ENCODE measurements at regions not wholly inside any gene's neighbourhood (a gene's known extent, or its start where the extent isn't known, plus 50 kb on each side); places are given as distances from the start of the nearest gene placed in this dataset.

DNA sequence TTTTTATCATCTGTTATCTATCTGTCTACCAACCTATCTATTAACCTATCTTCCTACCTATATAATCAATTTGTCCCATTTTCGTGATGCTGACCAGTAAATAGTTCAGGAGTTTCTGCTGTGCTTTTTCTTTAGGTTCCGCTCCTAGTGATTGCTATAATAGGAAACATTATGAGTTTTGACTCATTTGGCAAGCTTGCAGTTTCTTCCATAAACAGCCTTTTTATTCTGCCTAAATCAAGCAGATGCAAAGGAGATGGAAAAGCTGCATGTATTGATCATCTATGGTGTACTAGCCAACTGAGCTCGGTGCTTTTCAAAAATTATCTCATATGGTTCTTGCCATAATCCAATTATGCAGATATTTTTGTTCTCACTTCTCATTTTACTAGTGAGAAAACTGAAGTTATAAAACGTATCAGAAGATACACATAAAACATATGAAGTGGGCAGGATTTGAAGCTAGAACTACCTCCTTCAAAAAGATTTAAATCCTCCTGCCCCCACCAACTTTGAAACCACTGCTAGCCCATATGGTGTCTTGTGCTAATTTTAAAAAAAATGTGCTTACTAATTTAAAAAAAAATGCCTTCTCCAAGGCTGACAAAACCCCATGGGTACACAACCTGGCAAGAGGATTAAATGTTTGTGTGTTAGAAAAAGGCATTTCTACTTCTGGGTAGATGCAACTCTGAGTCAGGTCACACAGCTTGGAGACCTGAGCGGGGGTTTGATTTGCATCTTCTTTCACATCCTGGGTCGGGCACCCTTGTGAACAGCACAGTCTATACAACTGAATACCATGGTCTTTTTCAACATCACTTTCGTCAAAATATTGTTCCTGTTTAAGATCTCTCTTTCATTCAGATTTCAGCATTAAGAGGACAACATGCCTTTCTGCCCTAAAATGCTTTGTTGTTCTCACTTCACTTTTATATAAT, 267.0 kb downstream of the CHL1 start:
- no peaks in the 10 kb centered on the region for H3K36me3 ChIP-seq (ENCODE audit: insufficient read depth, low read length, poor library complexity, severe bottlenecking)
- no TSS peak for BruUV-seq (replicated peaks)

GRCh38 chr3:464255-464654, 267.7 kb downstream of the CHL1 start:
- BruUV-seq (replicated peaks): no TSS peak
- H3K4me1 ChIP-seq (ENCODE audit: insufficient read depth, low read length, poor library complexity, severe bottlenecking): peaks cover 27% of the 10 kb centered on the region
- H3K36me3 ChIP-seq (ENCODE audit: insufficient read depth, low read length, poor library complexity, severe bottlenecking): no peaks in the 10 kb centered on the region
- H3K27me3 ChIP-seq (replicated peaks; ENCODE audit: insufficient read depth, low read depth, low read length, poor library complexity): no peaks in the 10 kb centered on the region
- POLR2A ChIA-PET (ENCODE audit: low non-redundant PET): no interaction called here
- no peak overlapping the region for H3K27ac ChIP-seq (ENCODE audit: low read depth, low read length, poor library complexity, severe bottlenecking)
- DNase-seq (ENCODE audit: low spot score): no peak
- intact Hi-C loops (cut with micrococcal nuclease; ENCODE audit: unreplicated experiment): no loop called here
- CTCF ChIA-PET: no interaction called here
- no peak overlapping the region for H3K4me3 ChIP-seq (ENCODE audit: low read depth, low read length, poor library complexity, severe bottlenecking)
- no peaks in the 10 kb centered on the region for H3K9me3 ChIP-seq (ENCODE audit: low read depth, low read length, poor library complexity, severe bottlenecking)
- TF ChIP-seq, protein P1, sequence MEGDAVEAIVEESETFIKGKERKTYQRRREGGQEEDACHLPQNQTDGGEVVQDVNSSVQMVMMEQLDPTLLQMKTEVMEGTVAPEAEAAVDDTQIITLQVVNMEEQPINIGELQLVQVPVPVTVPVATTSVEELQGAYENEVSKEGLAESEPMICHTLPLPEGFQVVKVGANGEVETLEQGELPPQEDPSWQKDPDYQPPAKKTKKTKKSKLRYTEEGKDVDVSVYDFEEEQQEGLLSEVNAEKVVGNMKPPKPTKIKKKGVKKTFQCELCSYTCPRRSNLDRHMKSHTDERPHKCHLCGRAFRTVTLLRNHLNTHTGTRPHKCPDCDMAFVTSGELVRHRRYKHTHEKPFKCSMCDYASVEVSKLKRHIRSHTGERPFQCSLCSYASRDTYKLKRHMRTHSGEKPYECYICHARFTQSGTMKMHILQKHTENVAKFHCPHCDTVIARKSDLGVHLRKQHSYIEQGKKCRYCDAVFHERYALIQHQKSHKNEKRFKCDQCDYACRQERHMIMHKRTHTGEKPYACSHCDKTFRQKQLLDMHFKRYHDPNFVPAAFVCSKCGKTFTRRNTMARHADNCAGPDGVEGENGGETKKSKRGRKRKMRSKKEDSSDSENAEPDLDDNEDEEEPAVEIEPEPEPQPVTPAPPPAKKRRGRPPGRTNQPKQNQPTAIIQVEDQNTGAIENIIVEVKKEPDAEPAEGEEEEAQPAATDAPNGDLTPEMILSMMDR (conservative IDR thresholded peaks at IDR 0.05; ENCODE audit: low read depth, low read length): no peak
- TF ChIP-seq EZH2 (IDR thresholded peaks at IDR 0.05; ENCODE audit: borderline replicate concordance, low read depth, low read length, poor library complexity, severe bottlenecking): no peak

More for the DNA sequence above, 267.0 kb downstream of the CHL1 start:
- H3K4me3 ChIP-seq (ENCODE audit: low read depth, low read length, poor library complexity, severe bottlenecking): no peak overlapping the region
- no peak for TF ChIP-seq EZH2 (IDR thresholded peaks at IDR 0.05; ENCODE audit: borderline replicate concordance, low read depth, low read length, poor library complexity, severe bottlenecking)
- TF ChIP-seq, protein P1 (conservative IDR thresholded peaks at IDR 0.05; ENCODE audit: low read depth, low read length): no peak
- no peak for DNase-seq (ENCODE audit: low spot score)
- CTCF ChIA-PET: no interaction called here
- H3K9me3 ChIP-seq (ENCODE audit: low read depth, low read length, poor library complexity, severe bottlenecking): no peaks in the 10 kb centered on the region
- intact Hi-C loops (cut with micrococcal nuclease; ENCODE audit: unreplicated experiment): no loop called here
- no peaks in the 10 kb centered on the region for H3K27me3 ChIP-seq (replicated peaks; ENCODE audit: insufficient read depth, low read depth, low read length, poor library complexity)
- POLR2A ChIA-PET (ENCODE audit: low non-redundant PET): no interaction called here
- H3K27ac ChIP-seq (ENCODE audit: low read depth, low read length, poor library complexity, severe bottlenecking): no peak overlapping the region
- H3K4me1 ChIP-seq (ENCODE audit: insufficient read depth, low read length, poor library complexity, severe bottlenecking): peaks cover 34% of the 10 kb centered on the region

- Histone ChIP-seq H3K27me3 (replicated peaks; ENCODE audit: insufficient read depth, low read depth, low read length, poor library complexity) (no peaks in the 10 kb centered on the region), H3K4me1 (ENCODE audit: insufficient read depth, low read length, poor library complexity, severe bottlenecking) (peaks cover 10% of the 10 kb centered on the region), H3K4me3 (ENCODE audit: low read depth, low read length, poor library complexity, severe bottlenecking) (no peak overlapping the region), H3K27ac (ENCODE audit: low read depth, low read length, poor library complexity, severe bottlenecking) (no peak overlapping the region), H3K9me3 (ENCODE audit: low read depth, low read length, poor library complexity, severe bottlenecking) (no peaks in the 10 kb centered on the region), H3K36me3 (ENCODE audit: insufficient read depth, low read length, poor library complexity, severe bottlenecking) (no peaks in the 10 kb centered on the region)
- CTCF ChIA-PET: interaction anchor here (0.7 to 1.0 kb wide), 2 partner anchors 10 to 16 kb away, joined by 3 read pairs; no protein-coding TSS in a partner anchor
- intact Hi-C loops (cut with micrococcal nuclease; ENCODE audit: unreplicated experiment): no loop called here
- no peak for TF ChIP-seq EZH2 (IDR thresholded peaks at IDR 0.05; ENCODE audit: borderline replicate concordance, low read depth, low read length, poor library complexity, severe bottlenecking)
- TF ChIP-seq, protein P1 (conservative IDR thresholded peaks at IDR 0.05; ENCODE audit: low read depth, low read length): peak; percentile 81
- no TSS peak for BruUV-seq (replicated peaks)
- peak; percentile 44 for DNase-seq (ENCODE audit: low spot score)
- POLR2A ChIA-PET (ENCODE audit: low non-redundant PET): no interaction called here
Observed at GRCh38 chr3:468172-468571, 271.6 kb downstream of the CHL1 start.
